ENCODE measurements at regions not wholly inside any gene's neighbourhood (a gene's known extent, or its start where the extent isn't known, plus 50 kb on each side); places are given as distances from the start of the nearest gene placed in this dataset.

- no peak for TF ChIP-seq CTCF (IDR thresholded peaks at IDR 0.05)
Observed at GRCh38 chr19:28386066-28386465, 826.9 kb downstream of the UQCRFS1 start.

DNA sequence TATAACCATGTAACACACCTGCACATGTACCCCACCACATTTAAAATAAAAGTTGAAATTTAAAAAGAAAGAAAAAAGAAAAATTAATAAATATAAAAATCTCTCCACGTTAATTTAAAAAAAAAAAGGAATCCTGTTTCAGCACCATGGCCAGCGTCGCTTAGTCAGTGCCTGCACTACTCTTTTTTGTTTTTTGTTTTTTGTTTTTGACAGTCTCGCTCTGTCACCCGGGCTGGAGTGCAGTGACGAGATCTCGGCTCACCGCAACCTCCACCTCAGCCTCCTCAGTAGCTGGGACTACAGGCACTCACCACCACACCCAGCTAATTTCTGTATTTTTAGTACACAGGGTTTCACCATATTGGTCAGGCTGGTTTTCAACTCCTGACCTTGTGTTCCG is 835.9 kb downstream of the UQCRFS1 start:
- TF ChIP-seq CTCF (IDR thresholded peaks at IDR 0.05) = no peak

DNA sequence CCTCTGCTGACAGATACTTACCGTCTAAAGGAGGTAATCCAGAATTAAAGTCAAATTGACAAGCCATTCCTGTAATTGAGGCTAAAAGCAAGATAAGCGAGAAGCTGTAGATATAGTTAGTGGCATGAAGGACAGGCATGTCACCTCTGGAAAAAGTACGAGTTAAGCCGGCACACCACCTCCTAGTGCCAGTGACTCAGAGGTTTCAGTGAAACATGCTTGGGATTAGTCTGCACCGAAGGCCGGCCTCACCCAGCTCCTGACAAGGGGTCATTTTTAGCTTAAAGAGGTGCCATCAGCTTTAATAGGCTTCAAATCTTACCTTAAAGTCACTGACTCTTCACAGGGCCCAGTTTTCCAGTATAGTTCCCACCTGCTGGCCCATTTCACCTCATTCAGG is 838.0 kb downstream of the UQCRFS1 start:
- TF ChIP-seq CTCF (IDR thresholded peaks at IDR 0.05) = no peak

- no peak for TF ChIP-seq CTCF (IDR thresholded peaks at IDR 0.05)
Observed at GRCh38 chr19:28372576-28373247, 840.2 kb downstream of the UQCRFS1 start.

DNA sequence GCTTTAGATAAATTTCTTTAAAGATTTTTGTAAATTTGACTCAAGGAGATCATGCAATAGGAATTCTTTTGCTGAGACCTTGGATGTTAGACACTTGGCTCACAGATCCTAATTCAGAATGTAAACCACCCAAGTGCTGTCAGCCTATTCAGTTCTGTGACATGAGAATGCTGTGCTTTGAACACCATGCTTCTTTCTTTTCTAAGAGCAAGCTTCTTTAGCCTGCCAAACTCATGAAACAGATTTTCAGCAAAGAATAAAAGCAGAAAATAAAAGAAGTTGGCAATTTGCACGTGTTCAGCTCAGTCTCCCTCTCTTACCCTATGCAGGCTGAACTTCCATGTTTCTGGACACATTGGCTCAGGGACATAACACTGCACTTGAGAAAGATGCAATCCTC is 845.8 kb downstream of the UQCRFS1 start:
- no peak for TF ChIP-seq CTCF (IDR thresholded peaks at IDR 0.05)

DNA sequence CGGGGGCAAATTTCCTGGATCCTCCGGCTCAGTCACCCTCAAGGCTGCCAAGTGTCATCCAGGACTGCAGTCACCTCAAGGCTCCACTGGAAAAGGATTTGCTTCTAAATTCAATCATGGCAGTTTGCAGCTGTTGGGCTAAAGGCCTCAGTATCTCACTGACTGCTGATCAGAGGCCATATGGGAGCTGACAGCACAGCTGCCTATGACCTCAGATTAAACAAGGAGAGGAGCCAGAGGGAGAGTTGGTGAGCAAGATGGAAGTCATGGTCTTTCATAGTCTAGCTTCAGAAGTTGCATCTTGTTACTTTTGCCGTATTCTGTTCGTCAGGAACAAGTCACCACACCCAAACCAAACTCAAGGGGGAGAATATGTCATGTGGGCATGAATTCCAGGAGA is 849.7 kb downstream of the UQCRFS1 start:
- no peak for TF ChIP-seq CTCF (IDR thresholded peaks at IDR 0.05)

- TF ChIP-seq CTCF (IDR thresholded peaks at IDR 0.05) = no peak
Observed at GRCh38 chr19:28359431-28360414, 853.2 kb downstream of the UQCRFS1 start.

Data from LNCAP (cell line).